HCT116 (cell line): ENCODE measurements at regions not wholly inside any gene's neighbourhood (a gene's known extent, or its start where the extent isn't known, plus 50 kb on each side); places are given as distances from the start of the nearest gene placed in this dataset.
A peak's percentile ranks its signal among the peaks of the same experiment; 100 is the strongest.

Experiments
- EZH2 ChIP-seq: fragments of 200-600 bp; sonication (generic); IDR thresholded peaks from 2 replicates; pipeline ENCODE4 v1.6.1; 2017; ENCODE audit warnings: antibody characterized with exemption, mixed run types
- EZH2phosphoT487 ChIP-seq: fragments of 200-600 bp; IDR thresholded peaks from 2 replicates; pipeline ENCODE4 v1.6.1; 2018; ENCODE audit warnings: antibody characterized with exemption, borderline replicate concordance
- JUND ChIP-seq: IDR thresholded peaks from 2 replicates; pipeline ENCODE4 v1.6.1; 2012
- SIN3A ChIP-seq: IDR thresholded peaks from 2 replicates; pipeline ENCODE4 v1.6.1; 2012; ENCODE audit warnings: low read depth
- SP1 ChIP-seq: IDR thresholded peaks from 2 replicates; pipeline ENCODE4 v1.6.1; 2012; ENCODE audit warnings: low read depth
- TCF7L2 ChIP-seq: IDR thresholded peaks from 2 replicates; pipeline ENCODE4 v1.7.0; 2011; ENCODE audit warnings: borderline replicate concordance, inconsistent platforms; ENCODE audit not compliant: insufficient read depth, insufficient read length; ENCODE audit errors: extremely low read depth
- TF ChIP-seq, protein P1 (sequence below), 3 experiments: fragments of 200-600 bp in 1 of 3; sonication (generic) in 1 of 3; IDR thresholded peaks in 2 of 3; conservative IDR thresholded peaks in 1 of 3; 2 replicates each; pipeline ENCODE4 v1.5.1; 2012 to 2017; ENCODE audit warnings: low read depth in 2 of 3, low read length in 2 of 3, antibody characterized with exemption in 1 of 3, borderline replicate concordance in 1 of 3, control low read depth in 1 of 3, mild to moderate bottlenecking in 1 of 3, mixed read lengths in 1 of 3, mixed run types in 1 of 3, moderate library complexity in 1 of 3; ENCODE audit not compliant: insufficient read depth in 1 of 3

DNA sequence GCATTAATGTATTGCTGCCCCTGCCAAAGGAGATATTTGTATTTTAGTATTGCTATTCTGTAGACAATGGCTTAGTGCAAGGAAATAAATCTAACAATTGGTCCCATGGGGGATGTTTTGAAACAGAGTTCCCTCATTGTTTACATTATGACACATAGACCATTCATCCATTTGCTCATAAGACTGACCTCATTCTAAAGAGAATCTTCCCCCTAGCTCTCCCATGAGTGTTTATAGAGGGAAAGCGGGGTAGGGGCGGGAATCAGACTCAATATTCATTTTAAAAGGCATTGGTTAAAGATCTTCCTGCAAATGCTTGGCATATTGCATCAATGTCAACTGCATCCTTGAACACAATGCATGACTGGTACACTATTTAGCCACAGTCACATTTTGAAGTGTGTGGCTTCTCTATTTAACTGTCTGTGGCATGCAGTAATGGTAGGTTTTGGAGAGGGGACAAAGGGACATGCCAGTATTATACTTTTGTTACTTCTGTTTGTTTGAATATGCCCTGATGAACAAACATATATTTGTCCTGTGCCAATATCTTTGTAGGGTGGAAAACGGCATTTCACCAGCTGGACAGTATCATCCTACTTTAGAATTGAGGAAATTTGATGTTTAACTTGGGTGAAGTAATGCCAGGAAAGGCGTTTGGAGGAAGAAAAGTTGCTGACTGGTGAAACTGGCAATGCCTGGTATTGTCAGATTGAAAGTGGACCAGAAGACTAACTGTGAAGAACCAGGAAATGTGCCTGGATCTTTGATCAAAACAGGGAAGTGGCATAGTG lies 84.1 kb upstream of the MEGF10 start:
- TF ChIP-seq TCF7L2 (no peak), EZH2phosphoT487 (no peak), EZH2 (no peak), SIN3A (no peak), JUND (peak; percentile 69), SP1 (peak; percentile 43)
- TF ChIP-seq, protein P1, sequence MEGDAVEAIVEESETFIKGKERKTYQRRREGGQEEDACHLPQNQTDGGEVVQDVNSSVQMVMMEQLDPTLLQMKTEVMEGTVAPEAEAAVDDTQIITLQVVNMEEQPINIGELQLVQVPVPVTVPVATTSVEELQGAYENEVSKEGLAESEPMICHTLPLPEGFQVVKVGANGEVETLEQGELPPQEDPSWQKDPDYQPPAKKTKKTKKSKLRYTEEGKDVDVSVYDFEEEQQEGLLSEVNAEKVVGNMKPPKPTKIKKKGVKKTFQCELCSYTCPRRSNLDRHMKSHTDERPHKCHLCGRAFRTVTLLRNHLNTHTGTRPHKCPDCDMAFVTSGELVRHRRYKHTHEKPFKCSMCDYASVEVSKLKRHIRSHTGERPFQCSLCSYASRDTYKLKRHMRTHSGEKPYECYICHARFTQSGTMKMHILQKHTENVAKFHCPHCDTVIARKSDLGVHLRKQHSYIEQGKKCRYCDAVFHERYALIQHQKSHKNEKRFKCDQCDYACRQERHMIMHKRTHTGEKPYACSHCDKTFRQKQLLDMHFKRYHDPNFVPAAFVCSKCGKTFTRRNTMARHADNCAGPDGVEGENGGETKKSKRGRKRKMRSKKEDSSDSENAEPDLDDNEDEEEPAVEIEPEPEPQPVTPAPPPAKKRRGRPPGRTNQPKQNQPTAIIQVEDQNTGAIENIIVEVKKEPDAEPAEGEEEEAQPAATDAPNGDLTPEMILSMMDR (IDR thresholded peaks at IDR 0.05 in 2 of 3, conservative IDR thresholded peaks at IDR 0.05 in 1 of 3; ENCODE audit: borderline replicate concordance in 1 of 3, insufficient read depth in 1 of 3, low read depth in 2 of 3, low read length in 2 of 3): no peak
